Mesothelial cell of epicardium (in vitro differentiated cells): ENCODE measurements at regions not wholly inside any gene's neighbourhood (a gene's known extent, or its start where the extent isn't known, plus 50 kb on each side); places are given as distances from the start of the nearest gene placed in this dataset.
"Not testable (repeated sequence)": the region's sequence is repeated elsewhere in the genome, so short reads cannot be mapped to it uniquely, and the experiment has no call there.

Source experiments
- DNase-seq, 2 experiments: peaks; one replicate each; pipeline ENCODE4 v3.0.0; 2021; ENCODE audit warnings: low spot score in 2 of 2; ENCODE audit not compliant: unreplicated experiment in 2 of 2
- H3K27ac Mint-ChIP-seq: 2 replicates; pipeline ENCODE4 v1.8.0; 2021; ENCODE audit warnings: mixed read lengths
- H3K27me3 Mint-ChIP-seq: 2 replicates; pipeline ENCODE4 v1.8.0; 2021; ENCODE audit warnings: low read depth, mixed read lengths
- H3K36me3 Mint-ChIP-seq: 2 replicates; pipeline ENCODE4 v1.8.0; 2021; ENCODE audit warnings: mixed read lengths
- H3K4me1 Mint-ChIP-seq: 2 replicates; pipeline ENCODE4 v1.8.0; 2021; ENCODE audit warnings: mixed read lengths
- H3K4me3 Mint-ChIP-seq: 2 replicates; pipeline ENCODE4 v1.8.0; 2021; ENCODE audit warnings: mild to moderate bottlenecking, moderate library complexity, mixed read lengths
- H3K9me3 Mint-ChIP-seq: 2 replicates; pipeline ENCODE4 v1.8.0; 2021; ENCODE audit warnings: mixed read lengths
- TF ChIP-seq, protein P1 (sequence below): fragments of 200-600 bp; sonication (generic); IDR thresholded peaks from one replicate; pipeline ENCODE4 v1.5.0; 2021; ENCODE audit warnings: antibody characterized with exemption; ENCODE audit not compliant: unreplicated experiment

DNA sequence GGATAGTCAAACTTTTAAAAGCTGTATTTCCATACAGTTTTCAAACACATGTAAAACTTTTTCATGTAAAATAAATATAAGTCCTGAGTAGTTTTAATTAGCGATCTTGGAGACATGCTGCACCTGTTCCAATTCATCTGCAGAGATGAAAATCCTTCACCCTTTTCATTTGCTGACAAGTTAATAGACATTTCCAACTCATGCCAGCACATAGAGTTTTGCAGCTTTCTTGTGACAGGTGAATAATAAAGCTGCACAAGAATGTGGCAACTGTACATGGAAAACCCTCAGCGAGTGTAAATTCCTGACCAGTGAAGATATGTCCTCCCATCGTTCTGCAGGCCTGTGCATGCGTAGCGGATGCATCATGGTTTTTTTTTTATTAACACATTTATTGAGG, 771.4 kb downstream of the TDRD15 start:
- TF ChIP-seq, protein P1, sequence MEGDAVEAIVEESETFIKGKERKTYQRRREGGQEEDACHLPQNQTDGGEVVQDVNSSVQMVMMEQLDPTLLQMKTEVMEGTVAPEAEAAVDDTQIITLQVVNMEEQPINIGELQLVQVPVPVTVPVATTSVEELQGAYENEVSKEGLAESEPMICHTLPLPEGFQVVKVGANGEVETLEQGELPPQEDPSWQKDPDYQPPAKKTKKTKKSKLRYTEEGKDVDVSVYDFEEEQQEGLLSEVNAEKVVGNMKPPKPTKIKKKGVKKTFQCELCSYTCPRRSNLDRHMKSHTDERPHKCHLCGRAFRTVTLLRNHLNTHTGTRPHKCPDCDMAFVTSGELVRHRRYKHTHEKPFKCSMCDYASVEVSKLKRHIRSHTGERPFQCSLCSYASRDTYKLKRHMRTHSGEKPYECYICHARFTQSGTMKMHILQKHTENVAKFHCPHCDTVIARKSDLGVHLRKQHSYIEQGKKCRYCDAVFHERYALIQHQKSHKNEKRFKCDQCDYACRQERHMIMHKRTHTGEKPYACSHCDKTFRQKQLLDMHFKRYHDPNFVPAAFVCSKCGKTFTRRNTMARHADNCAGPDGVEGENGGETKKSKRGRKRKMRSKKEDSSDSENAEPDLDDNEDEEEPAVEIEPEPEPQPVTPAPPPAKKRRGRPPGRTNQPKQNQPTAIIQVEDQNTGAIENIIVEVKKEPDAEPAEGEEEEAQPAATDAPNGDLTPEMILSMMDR = no peak
- DNase-seq = no peak
- Mint-ChIP-seq H3K36me3 (no peaks in the 10 kb centered on the region), H3K27me3 (peaks cover 10% of the 10 kb centered on the region), H3K4me3 (no peak overlapping the region), H3K9me3 (no peaks in the 10 kb centered on the region), H3K27ac (no peak overlapping the region), H3K4me1 (no peaks in the 10 kb centered on the region)

- not testable (repeated sequence) for H3K27ac Mint-ChIP-seq, H3K9me3 Mint-ChIP-seq, DNase-seq, H3K36me3 Mint-ChIP-seq, H3K27me3 Mint-ChIP-seq, H3K4me3 Mint-ChIP-seq, H3K4me1 Mint-ChIP-seq
Measured at GRCh38 chr2:21908712-21909380, 785.1 kb downstream of the TDRD15 start.

DNA sequence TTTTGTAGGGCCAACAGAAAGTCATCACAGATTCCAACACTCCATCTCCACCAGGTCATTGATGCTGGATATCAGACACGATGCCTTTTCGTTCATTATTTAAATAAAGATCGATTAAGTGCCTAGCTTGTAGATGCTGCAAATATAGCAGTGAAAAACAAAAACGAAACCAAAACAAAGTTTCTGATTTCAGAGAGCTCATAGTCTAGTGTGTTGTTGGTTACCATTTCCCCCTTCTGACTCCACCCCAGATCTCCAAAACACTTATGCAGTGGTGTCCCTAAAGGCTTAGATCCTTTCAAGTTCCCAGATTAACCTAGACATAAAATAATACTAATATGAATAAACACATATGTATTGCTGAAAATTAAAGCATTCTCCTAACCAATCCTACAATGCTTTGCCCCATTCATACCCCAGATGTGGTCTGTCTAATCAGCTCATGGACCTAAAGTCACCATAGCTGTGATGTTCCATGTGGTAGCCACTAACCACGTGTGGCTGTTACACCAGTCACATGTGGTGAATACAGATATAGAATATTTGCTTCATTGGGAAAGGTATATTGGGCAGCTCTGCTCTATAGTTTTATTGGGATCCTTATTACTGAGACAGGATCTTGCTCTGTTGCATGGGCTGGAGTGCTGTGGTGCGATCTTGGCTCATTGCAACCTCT, 787.2 kb downstream of the TDRD15 start:
- no peak for DNase-seq
- no peaks in the 10 kb centered on the region for H3K36me3 Mint-ChIP-seq
- no peak overlapping the region for H3K27ac Mint-ChIP-seq
- TF ChIP-seq, protein P1 = no peak
- peaks cover 4% of the 10 kb centered on the region for H3K9me3 Mint-ChIP-seq
- H3K27me3 Mint-ChIP-seq = no peaks in the 10 kb centered on the region
- H3K4me3 Mint-ChIP-seq = no peak overlapping the region
- H3K4me1 Mint-ChIP-seq = no peaks in the 10 kb centered on the region

DNA sequence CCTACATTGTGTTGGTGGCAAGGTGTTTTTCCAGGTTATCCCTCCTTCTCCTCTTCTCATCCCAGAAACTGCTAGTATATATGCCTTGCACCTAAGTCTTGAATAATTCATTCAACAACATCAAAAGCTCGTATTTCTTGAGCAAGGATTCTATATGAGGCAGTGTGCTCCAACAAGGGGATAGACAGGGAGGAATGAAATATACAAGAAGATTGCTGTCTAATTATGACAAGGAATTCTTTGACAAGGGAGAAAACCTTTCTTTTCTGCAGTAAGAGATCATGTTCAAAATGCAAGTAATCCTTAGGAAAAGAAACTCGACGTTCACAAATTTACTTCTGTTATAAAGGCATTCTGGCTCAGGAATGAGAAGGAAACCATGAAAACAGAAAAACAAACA, 788.6 kb downstream of the TDRD15 start:
- DNase-seq = no peak
- Mint-ChIP-seq H3K4me3 (no peak overlapping the region), H3K36me3 (no peaks in the 10 kb centered on the region), H3K27ac (no peak overlapping the region), H3K4me1 (no peaks in the 10 kb centered on the region), H3K9me3 (no peaks in the 10 kb centered on the region), H3K27me3 (no peaks in the 10 kb centered on the region)
- TF ChIP-seq, protein P1 = no peak

GRCh38 chr2:21915201-21915600, 791.4 kb downstream of the TDRD15 start:
- TF ChIP-seq, protein P1 = no peak
- no peaks in the 10 kb centered on the region for H3K9me3 Mint-ChIP-seq
- H3K36me3 Mint-ChIP-seq = no peaks in the 10 kb centered on the region
- no peaks in the 10 kb centered on the region for H3K27me3 Mint-ChIP-seq
- no peak overlapping the region for H3K4me3 Mint-ChIP-seq
- no peak for DNase-seq
- no peaks in the 10 kb centered on the region for H3K4me1 Mint-ChIP-seq
- no peak overlapping the region for H3K27ac Mint-ChIP-seq

GRCh38 chr2:21916934-21917522, 793.3 kb downstream of the TDRD15 start:
- Mint-ChIP-seq H3K27me3 (no peaks in the 10 kb centered on the region), H3K36me3 (no peaks in the 10 kb centered on the region), H3K4me3 (no peak overlapping the region), H3K4me1 (no peaks in the 10 kb centered on the region), H3K27ac (no peak overlapping the region), H3K9me3 (no peaks in the 10 kb centered on the region)
- DNase-seq = no peak
- TF ChIP-seq, protein P1 = no peak
